Mesendoderm (in vitro differentiated cells): ENCODE measurements at regions not wholly inside any gene's neighbourhood (a gene's known extent, or its start where the extent isn't known, plus 50 kb on each side); places are given as distances from the start of the nearest gene placed in this dataset.

Experiments used
- DNase-seq: peaks from one replicate; pipeline ENCODE4 v3.0.0; 2013
- H2AK5ac ChIP-seq: 2 replicates; pipeline ENCODE4 v1.6.1; 2013; ENCODE audit warnings: low read length, inconsistent platforms
- H2BK120ac ChIP-seq: 2 replicates; pipeline ENCODE4 v1.6.1; 2013; ENCODE audit warnings: low read depth, mild to moderate bottlenecking, low read length, moderate library complexity, mixed read lengths
- H2BK15ac ChIP-seq: replicated peaks from 2 replicates; pipeline ENCODE4 v1.6.1; 2013; ENCODE audit warnings: low read depth, mild to moderate bottlenecking, moderate library complexity
- H2BK5ac ChIP-seq: 2 replicates; pipeline ENCODE4 v1.6.1; 2013; ENCODE audit warnings: low read length, inconsistent platforms
- H3K18ac ChIP-seq: 2 replicates; pipeline ENCODE4 v1.6.1; 2013; ENCODE audit warnings: mild to moderate bottlenecking, low read length, mixed read lengths
- H3K23ac ChIP-seq: one replicate; pipeline ENCODE4 v1.6.1; 2013; ENCODE audit warnings: low read length
- H3K27ac ChIP-seq: 2 replicates; pipeline ENCODE4 v1.5.1; 2013; ENCODE audit warnings: low read depth, mild to moderate bottlenecking, inconsistent platforms, low read length, moderate library complexity
- H3K27me3 ChIP-seq: 2 replicates; pipeline ENCODE4 v1.6.1; 2013; ENCODE audit warnings: low read length, control low read depth, mild to moderate bottlenecking, inconsistent platforms; ENCODE audit not compliant: insufficient read depth, poor library complexity
- H3K36me3 ChIP-seq: 2 replicates; pipeline ENCODE4 v1.6.1; 2013; ENCODE audit warnings: low read length, inconsistent platforms; ENCODE audit not compliant: control insufficient read depth, insufficient read depth
- H3K4ac ChIP-seq: one replicate; pipeline ENCODE4 v1.6.1; 2013; ENCODE audit warnings: low read depth, mild to moderate bottlenecking, low read length, moderate library complexity
- H3K4me1 ChIP-seq: 2 replicates; pipeline ENCODE4 v1.6.1; 2013; ENCODE audit warnings: low read depth, low read length, inconsistent platforms; ENCODE audit not compliant: control insufficient read depth
- H3K4me2 ChIP-seq: 2 replicates; pipeline ENCODE4 v1.6.1; 2013; ENCODE audit warnings: low read length
- H3K4me3 ChIP-seq: 2 replicates; pipeline ENCODE4 v1.5.1; 2013; ENCODE audit warnings: mild to moderate bottlenecking, low read length
- H3K56ac ChIP-seq: one replicate; pipeline ENCODE4 v1.6.1; 2013; ENCODE audit warnings: low read length
- H3K79me1 ChIP-seq: 2 replicates; pipeline ENCODE4 v1.6.1; 2013; ENCODE audit warnings: low read length, inconsistent platforms
- H3K79me2 ChIP-seq: 2 replicates; pipeline ENCODE4 v1.6.1; 2013; ENCODE audit warnings: mild to moderate bottlenecking, low read length; ENCODE audit not compliant: control insufficient read depth, insufficient read depth
- H3K9ac ChIP-seq: 2 replicates; pipeline ENCODE4 v1.6.1; 2013; ENCODE audit warnings: low read length, inconsistent platforms
- H4K5ac ChIP-seq: one replicate; pipeline ENCODE4 v1.6.1; 2013; ENCODE audit warnings: low read length
- H4K8ac ChIP-seq: one replicate; pipeline ENCODE4 v1.6.1; 2013; ENCODE audit warnings: low read depth, mild to moderate bottlenecking, control low read depth, low read length, moderate library complexity
- WGBS: extraction: QIAGEN DNeasy Blood & Tissue Kit; methylation state at CpG from one replicate; pipeline ENCODE4 v1.1.7; 2013; ENCODE audit warnings: low lambda C conversion rate, missing lambda C conversion rate; ENCODE audit not compliant: insufficient coverage; ENCODE audit errors: extremely low coverage; 5-methylcytosine and 5-hydroxymethylcytosine counted together

- Histone ChIP-seq H2AK5ac (no peak overlapping the region), H2BK5ac (no peak overlapping the region), H3K4me1 (no peaks in the 10 kb centered on the region), H3K9ac (no peak overlapping the region), H3K27me3 (no peaks in the 10 kb centered on the region), H3K79me1 (no peaks in the 10 kb centered on the region), H3K56ac (no peak overlapping the region), H3K27ac (no peak overlapping the region), H3K4me2 (no peak overlapping the region), H3K79me2 (no peaks in the 10 kb centered on the region), H2BK120ac (no peak overlapping the region), H3K23ac (no peak overlapping the region), H4K5ac (no peak overlapping the region), H3K36me3 (no peaks in the 10 kb centered on the region), H3K4me3 (no peak overlapping the region), H4K8ac (no peak overlapping the region), H3K4ac (no peak overlapping the region), H2BK15ac (no peak overlapping the region), H3K18ac (no peak overlapping the region)
- no peak for DNase-seq
Observed at GRCh38 chr16:64184156-64184555, 937.7 kb downstream of the CDH11 start.

DNA sequence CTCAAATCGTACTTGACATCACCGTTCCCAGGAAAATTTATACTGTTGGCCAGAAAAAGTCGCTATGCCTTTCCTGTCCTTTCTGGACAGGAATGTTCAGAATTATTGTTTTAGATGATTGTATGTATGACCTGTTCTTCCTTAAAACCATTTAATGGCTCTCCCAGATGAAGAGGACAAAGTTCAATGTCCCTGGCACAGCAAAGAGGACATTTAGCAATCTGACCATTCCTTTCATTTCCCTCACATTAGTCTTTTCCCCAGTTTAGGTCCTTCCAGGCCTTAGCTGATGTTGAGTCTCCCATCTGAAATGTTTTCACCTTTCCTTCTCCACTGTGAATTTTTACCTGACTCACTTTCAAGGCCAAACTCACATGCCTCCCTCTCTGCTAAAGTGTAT lies 938.9 kb downstream of the CDH11 start:
- no peaks in the 10 kb centered on the region for H3K4me1 ChIP-seq
- no CpG with 5 or more reads among the region's 3 CpGs for WGBS
- no peak overlapping the region for H2BK120ac ChIP-seq

DNA sequence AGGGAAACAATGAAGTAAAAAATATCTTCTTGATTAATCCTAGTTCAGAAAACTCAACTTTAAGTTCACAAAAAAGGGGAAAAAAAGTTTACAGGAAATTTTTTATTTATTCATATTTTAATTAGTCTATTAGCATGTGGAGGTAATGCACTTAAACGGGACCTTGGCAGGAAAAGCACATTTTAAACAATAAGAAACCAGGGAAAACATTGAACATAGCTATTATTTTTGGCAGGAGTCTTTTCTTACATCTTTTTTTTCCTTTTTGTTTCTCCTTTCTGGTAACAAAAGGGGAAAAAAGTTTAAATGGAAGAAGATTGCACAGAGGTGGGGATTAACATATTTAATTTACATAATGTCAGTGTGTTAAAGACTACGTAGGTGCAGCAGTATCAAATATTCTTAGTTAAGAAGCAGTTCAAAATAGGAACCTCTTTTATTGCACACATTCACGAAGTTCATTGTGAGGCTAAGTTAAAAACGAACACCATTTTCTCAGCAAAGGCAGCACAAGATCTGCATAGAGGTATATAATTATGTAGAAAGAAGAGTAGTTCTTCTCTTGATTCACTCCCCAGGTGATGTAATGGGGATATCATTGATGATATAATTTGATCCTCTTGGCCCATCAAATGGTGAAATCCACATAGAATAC lies 940.5 kb downstream of the CDH11 start:
- no peaks in the 10 kb centered on the region for H3K4me1 ChIP-seq
- H4K5ac ChIP-seq: no peak overlapping the region
- no peak overlapping the region for H3K18ac ChIP-seq
- no peak overlapping the region for H3K4me3 ChIP-seq
- H3K23ac ChIP-seq: no peak overlapping the region
- H3K4ac ChIP-seq: no peak overlapping the region
- no peak overlapping the region for H3K9ac ChIP-seq
- H3K27me3 ChIP-seq: no peaks in the 10 kb centered on the region
- H3K79me2 ChIP-seq: no peaks in the 10 kb centered on the region
- H2BK15ac ChIP-seq: no peak overlapping the region
- H3K27ac ChIP-seq: no peak overlapping the region
- H3K79me1 ChIP-seq: no peaks in the 10 kb centered on the region
- no peak overlapping the region for H3K4me2 ChIP-seq
- no peak overlapping the region for H2AK5ac ChIP-seq
- no CpG with 5 or more reads among the region's 4 CpGs for WGBS
- DNase-seq: no peak
- no peaks in the 10 kb centered on the region for H3K36me3 ChIP-seq
- H3K56ac ChIP-seq: no peak overlapping the region
- no peak overlapping the region for H4K8ac ChIP-seq
- no peak overlapping the region for H2BK5ac ChIP-seq
- H2BK120ac ChIP-seq: no peak overlapping the region

More for the DNA sequence above, 938.9 kb downstream of the CDH11 start:
- Histone ChIP-seq H2AK5ac (no peak overlapping the region), H3K4ac (no peak overlapping the region), H3K27ac (no peak overlapping the region), H3K79me1 (no peaks in the 10 kb centered on the region), H2BK5ac (no peak overlapping the region), H3K23ac (no peak overlapping the region), H4K8ac (no peak overlapping the region), H3K9ac (no peak overlapping the region), H4K5ac (no peak overlapping the region), H3K18ac (no peak overlapping the region), H3K4me3 (no peak overlapping the region), H3K56ac (no peak overlapping the region), H3K27me3 (no peaks in the 10 kb centered on the region), H3K79me2 (no peaks in the 10 kb centered on the region), H3K4me2 (no peak overlapping the region), H2BK15ac (no peak overlapping the region), H3K36me3 (no peaks in the 10 kb centered on the region)
- no peak for DNase-seq

DNA sequence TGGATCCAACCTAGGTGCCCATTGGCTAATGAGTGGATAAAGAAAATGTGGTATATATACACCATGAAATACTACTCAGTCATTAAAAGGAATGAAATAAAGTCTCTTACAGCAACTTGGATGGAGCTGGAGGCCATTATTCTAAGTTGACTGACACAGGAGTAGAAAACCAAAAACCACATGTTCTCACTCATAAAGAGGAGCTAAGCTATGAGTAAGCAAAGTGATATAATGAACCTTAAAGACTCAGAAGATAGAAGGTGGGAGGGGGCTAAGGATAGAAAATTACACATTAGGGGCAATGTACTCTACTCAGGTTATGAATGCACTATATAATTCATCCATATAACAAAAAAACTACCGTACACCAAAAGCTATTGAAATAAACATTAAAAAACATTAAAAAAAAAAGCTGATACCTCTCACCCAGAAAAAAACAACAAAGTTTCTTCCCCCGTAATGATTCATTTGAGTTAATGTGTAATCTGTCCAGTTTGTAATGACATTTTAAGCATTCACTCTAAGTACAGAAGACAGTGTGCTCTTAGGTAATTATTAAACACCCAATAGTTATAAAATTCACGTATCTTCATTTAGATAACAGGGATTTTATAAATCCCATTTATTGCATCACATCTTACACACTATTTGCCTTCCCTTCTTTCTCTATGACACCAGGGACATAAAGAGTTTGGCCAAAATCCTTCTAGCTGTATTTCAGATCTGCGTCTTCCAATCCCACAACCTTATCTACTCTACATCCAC lies 941.5 kb downstream of the CDH11 start:
- no peak overlapping the region for H2BK5ac ChIP-seq
- H3K79me2 ChIP-seq: no peaks in the 10 kb centered on the region
- DNase-seq: no peak
- no peak overlapping the region for H3K18ac ChIP-seq
- H3K27ac ChIP-seq: no peak overlapping the region
- no peaks in the 10 kb centered on the region for H3K27me3 ChIP-seq
- H3K56ac ChIP-seq: no peak overlapping the region
- WGBS: no CpG with 5 or more reads among the region's 4 CpGs
- no peak overlapping the region for H3K23ac ChIP-seq
- H3K9ac ChIP-seq: no peak overlapping the region
- no peak overlapping the region for H2BK15ac ChIP-seq
- H4K5ac ChIP-seq: no peak overlapping the region
- H3K4me3 ChIP-seq: no peak overlapping the region
- H3K4me2 ChIP-seq: no peak overlapping the region
- H2BK120ac ChIP-seq: no peak overlapping the region
- no peak overlapping the region for H4K8ac ChIP-seq
- H3K4me1 ChIP-seq: no peaks in the 10 kb centered on the region
- H3K36me3 ChIP-seq: no peaks in the 10 kb centered on the region
- no peak overlapping the region for H2AK5ac ChIP-seq
- no peak overlapping the region for H3K4ac ChIP-seq
- H3K79me1 ChIP-seq: no peaks in the 10 kb centered on the region

DNA sequence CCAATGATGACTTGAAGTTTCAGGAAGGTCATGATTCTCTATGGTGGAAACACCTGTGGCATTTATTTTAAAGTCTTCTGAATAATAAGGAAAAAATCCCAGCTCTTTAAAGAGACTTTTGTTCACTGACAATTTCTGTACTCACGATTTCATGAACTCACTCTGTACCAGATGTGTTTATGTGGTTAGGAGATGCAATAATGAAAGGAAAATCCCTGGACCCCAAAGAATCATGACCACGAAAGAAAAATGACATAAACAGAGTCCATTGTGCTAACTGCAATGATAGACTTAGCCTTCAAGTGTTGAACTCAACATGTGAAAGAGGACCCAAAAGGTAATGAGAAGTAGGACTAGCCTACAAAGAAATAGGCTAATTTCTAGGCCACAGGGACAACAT lies 947.5 kb downstream of the CDH11 start:
- H3K4me2 ChIP-seq: no peak overlapping the region
- H4K8ac ChIP-seq: no peak overlapping the region
- H3K4ac ChIP-seq: no peak overlapping the region
- no peak overlapping the region for H2AK5ac ChIP-seq
- H3K9ac ChIP-seq: no peak overlapping the region
- H3K27ac ChIP-seq: no peak overlapping the region
- H2BK5ac ChIP-seq: no peak overlapping the region
- no peak overlapping the region for H3K23ac ChIP-seq
- WGBS: no CpG with 5 or more reads among the region's 2 CpGs
- H3K4me3 ChIP-seq: no peak overlapping the region
- no peaks in the 10 kb centered on the region for H3K79me1 ChIP-seq
- no peaks in the 10 kb centered on the region for H3K79me2 ChIP-seq
- no peaks in the 10 kb centered on the region for H3K4me1 ChIP-seq
- H3K36me3 ChIP-seq: no peaks in the 10 kb centered on the region
- no peak overlapping the region for H2BK15ac ChIP-seq
- no peak overlapping the region for H4K5ac ChIP-seq
- no peaks in the 10 kb centered on the region for H3K27me3 ChIP-seq
- no peak overlapping the region for H3K18ac ChIP-seq
- no peak overlapping the region for H3K56ac ChIP-seq
- no peak for DNase-seq
- no peak overlapping the region for H2BK120ac ChIP-seq

- no peak overlapping the region for H3K56ac ChIP-seq
- H2BK15ac ChIP-seq: no peak overlapping the region
- no peaks in the 10 kb centered on the region for H3K36me3 ChIP-seq
- no peaks in the 10 kb centered on the region for H3K79me2 ChIP-seq
- H3K9ac ChIP-seq: no peak overlapping the region
- H4K5ac ChIP-seq: no peak overlapping the region
- no peak overlapping the region for H3K4me2 ChIP-seq
- DNase-seq: no peak
- H2BK120ac ChIP-seq: no peak overlapping the region
- H3K27me3 ChIP-seq: no peaks in the 10 kb centered on the region
- H3K79me1 ChIP-seq: no peaks in the 10 kb centered on the region
- no peak overlapping the region for H3K27ac ChIP-seq
- H2BK5ac ChIP-seq: no peak overlapping the region
- no CpG with 5 or more reads among the region's 3 CpGs for WGBS
- no peak overlapping the region for H3K23ac ChIP-seq
- H3K4me3 ChIP-seq: no peak overlapping the region
- H3K4ac ChIP-seq: no peak overlapping the region
- no peak overlapping the region for H4K8ac ChIP-seq
- H3K18ac ChIP-seq: no peak overlapping the region
- H2AK5ac ChIP-seq: no peak overlapping the region
- H3K4me1 ChIP-seq: no peaks in the 10 kb centered on the region
Observed at GRCh38 chr16:64172652-64173051, 949.2 kb downstream of the CDH11 start.
